ENCODE measurements at regions not wholly inside any gene's neighbourhood (a gene's known extent, or its start where the extent isn't known, plus 50 kb on each side); places are given as distances from the start of the nearest gene placed in this dataset.

GRCh38 chr2:180146114-180146513, 139.0 kb upstream of the CWC22 start:
- 58% methylated on average over 1 of the region's 1 CpG for WGBS (ENCODE audit: low lambda C conversion rate)
- no peak for TF ChIP-seq GABPA (IDR thresholded peaks at IDR 0.05; ENCODE audit: low read depth)
- no peak for TF ChIP-seq MEF2A (IDR thresholded peaks at IDR 0.05; ENCODE audit: borderline replicate concordance, low read depth)
- no peak for TF ChIP-seq NFIC (IDR thresholded peaks at IDR 0.05; ENCODE audit: borderline replicate concordance)
- no peak for TF ChIP-seq MXI1 (IDR thresholded peaks at IDR 0.05; ENCODE audit: low read depth, low read length)
- TF ChIP-seq REST (IDR thresholded peaks at IDR 0.05; ENCODE audit: low read depth, low read length), result no peak
- no peak for TF ChIP-seq SMC3 (IDR thresholded peaks at IDR 0.05; ENCODE audit: low read depth, low read length)
- TF ChIP-seq USF1 (IDR thresholded peaks at IDR 0.05; ENCODE audit: borderline replicate concordance, low read depth), result no peak
- POLR2A ChIA-PET, result no interaction called here
- Histone ChIP-seq H3K9ac (no peak overlapping the region), H3F3A (replicated peaks; ENCODE audit: insufficient read depth) (no peaks in the 10 kb centered on the region), H3K9me2 (no peaks in the 10 kb centered on the region), H3K4me2 (no peak overlapping the region), H3K4me3 (ENCODE audit: low read depth in 2 of 2, low read length in 1 of 2) (no peak overlapping the region), H3K9me3 (no peaks in the 10 kb centered on the region), H4K20me1 (ENCODE audit: insufficient read depth) (no peaks in the 10 kb centered on the region), H2AFZ (ENCODE audit: low read depth) (no peak overlapping the region), H3K36me3 (replicated peaks in 1 of 2; ENCODE audit: control insufficient read depth in 1 of 2, insufficient read depth in 2 of 2, low read length in 1 of 2) (no peaks in the 10 kb centered on the region), H3K79me2 (ENCODE audit: insufficient read depth) (no peaks in the 10 kb centered on the region), H3K27me3 (ENCODE audit: insufficient read depth) (no peaks in the 10 kb centered on the region), H3K4me1 (ENCODE audit: control insufficient read depth in 1 of 2, insufficient read depth in 2 of 2, low read depth in 1 of 2, low read length in 1 of 2) (no peaks in the 10 kb centered on the region), H3K27ac (ENCODE audit: low read depth in 2 of 2, low read length in 1 of 2) (no peak overlapping the region)
- CTCF ChIA-PET, result no interaction called here
- DNase-seq, result no peak

- POLR2A ChIA-PET, result no interaction called here
- WGBS (ENCODE audit: low lambda C conversion rate), result 78% methylated on average over 5 of the region's 5 CpGs
These were observed 138.1 kb upstream of the CWC22 start for GRCh38 chr2:180145163-180145562.

More at GRCh38 chr2:180145163-180145562, 138.1 kb upstream of the CWC22 start:
- Histone ChIP-seq H3K27me3 (ENCODE audit: insufficient read depth) (no peaks in the 10 kb centered on the region), H3K4me3 (ENCODE audit: low read depth in 2 of 2, low read length in 1 of 2) (no peak overlapping the region), H3K4me2 (no peak overlapping the region), H3K9ac (no peak overlapping the region), H3F3A (replicated peaks; ENCODE audit: insufficient read depth) (no peaks in the 10 kb centered on the region), H3K4me1 (ENCODE audit: control insufficient read depth in 1 of 2, insufficient read depth in 2 of 2, low read depth in 1 of 2, low read length in 1 of 2) (no peaks in the 10 kb centered on the region), H3K36me3 (replicated peaks in 1 of 2; ENCODE audit: control insufficient read depth in 1 of 2, insufficient read depth in 2 of 2, low read length in 1 of 2) (no peaks in the 10 kb centered on the region), H3K79me2 (ENCODE audit: insufficient read depth) (no peaks in the 10 kb centered on the region), H3K27ac (ENCODE audit: low read depth in 2 of 2, low read length in 1 of 2) (no peak overlapping the region), H2AFZ (ENCODE audit: low read depth) (no peak overlapping the region), H4K20me1 (ENCODE audit: insufficient read depth) (no peaks in the 10 kb centered on the region), H3K9me3 (no peaks in the 10 kb centered on the region), H3K9me2 (no peaks in the 10 kb centered on the region)
- no peak for DNase-seq
- CTCF ChIA-PET, result interaction anchor here (1.4 kb wide), 1 partner anchor 19 kb away, joined by 4 read pairs; no protein-coding TSS in a partner anchor
- TF ChIP-seq MXI1 (IDR thresholded peaks at IDR 0.05; ENCODE audit: low read depth, low read length) (no peak), GATA2 (CRISPR knock-in tag; IDR thresholded peaks at IDR 0.05) (no peak), ZBTB33 (IDR thresholded peaks at IDR 0.05; ENCODE audit: borderline replicate concordance, low read depth) (no peak), EP300 (IDR thresholded peaks at IDR 0.05; ENCODE audit: borderline replicate concordance in 1 of 2, low read depth in 1 of 2, low read length in 1 of 2) (no peak), REST (IDR thresholded peaks at IDR 0.05; ENCODE audit: low read depth, low read length) (no peak), RAD21 (IDR thresholded peaks at IDR 0.05; ENCODE audit: low read length) (no peak), POLR2AphosphoS5 (IDR thresholded peaks at IDR 0.05; ENCODE audit: low read depth, low read length) (no peak), MAX (IDR thresholded peaks at IDR 0.05; ENCODE audit: low read depth) (no peak), RXRA (IDR thresholded peaks at IDR 0.05; ENCODE audit: borderline replicate concordance, low read depth) (no peak), RCOR1 (IDR thresholded peaks at IDR 0.05; ENCODE audit: low read length) (no peak), NRF1 (IDR thresholded peaks at IDR 0.05; ENCODE audit: low read depth, low read length) (no peak), SIN3A (IDR thresholded peaks at IDR 0.05; ENCODE audit: borderline replicate concordance, low read depth, low read length) (no peak), GABPA (IDR thresholded peaks at IDR 0.05; ENCODE audit: low read depth) (no peak)

All from SK-N-SH (cell line).